Left colon (tissue), 2 donors: ENCODE measurements at regions not wholly inside any gene's neighbourhood (a gene's known extent, or its start where the extent isn't known, plus 50 kb on each side); places are given as distances from the start of the nearest gene placed in this dataset.
"Not testable (repeated sequence)": the region's sequence is repeated elsewhere in the genome, so short reads cannot be mapped to it uniquely, and the experiment has no call there.

Experiments
- ATAC-seq: fragments of 200-7000 bp; cut with Tn5 transposase; one replicate; pipeline ENCODE4 v1.9.1; 2020; ENCODE audit warnings: mild to moderate bottlenecking, moderate library complexity
- DNase-seq, 2 donors: peaks; one replicate each; pipeline ENCODE4 v3.0.0-alpha.2; 2020
- intact Hi-C, 2 donors: fragments of 100-400 bp; cut with DNase I in 1 of 2; cut with micrococcal nuclease in 1 of 2; formaldehyde crosslinking; loops; one replicate each; pipeline versions ENCODE4 v1.11.2 to v1.14.0; 2022; cut with DNase I, micrococcal nuclease
- donor health status: DM: no; HTN: no; CAD: no.
- donor health status: DM: yes; HTN: yes; CAD: no.

- intact Hi-C loops: no loop called here
- DNase-seq (no peak), ATAC-seq (no peak)
These were observed 270.8 kb upstream of the CDH5 start for GRCh38 chr16:66095676-66096075.

- ATAC-seq (no peak), DNase-seq (no peak)
These were observed 273.3 kb upstream of the CDH5 start for GRCh38 chr16:66093191-66093590.

GRCh38 chr16:66091471-66091891 is 275.0 kb upstream of the CDH5 start:
- intact Hi-C loops: no loop called here
- no peak for DNase-seq

More at GRCh38 chr16:66093191-66093590, 273.3 kb upstream of the CDH5 start:
- intact Hi-C loops: no loop called here

GRCh38 chr16:66088681-66089080 is 277.8 kb upstream of the CDH5 start:
- intact Hi-C loops: no loop called here
- ATAC-seq: no peak

More at GRCh38 chr16:66091471-66091891, 275.0 kb upstream of the CDH5 start:
- ATAC-seq: no peak

GRCh38 chr16:66087308-66087707 is 279.2 kb upstream of the CDH5 start:
- DNase-seq (no peak), ATAC-seq (no peak)
- intact Hi-C loops: no loop called here

More at GRCh38 chr16:66088681-66089080, 277.8 kb upstream of the CDH5 start:
- DNase-seq: no peak

GRCh38 chr16:66085651-66086050 is 280.8 kb upstream of the CDH5 start:
- DNase-seq (no peak), ATAC-seq (no peak)
- intact Hi-C loops: no loop called here

GRCh38 chr16:66084731-66085130 is 281.8 kb upstream of the CDH5 start:
- DNase-seq, ATAC-seq, intact Hi-C loops: not testable (repeated sequence)

GRCh38 chr16:66084306-66084705 is 282.2 kb upstream of the CDH5 start:
- intact Hi-C loops: no loop called here
- DNase-seq (no peak), ATAC-seq (no peak)

GRCh38 chr16:66083171-66083570 is 283.3 kb upstream of the CDH5 start:
- DNase-seq (no peak), ATAC-seq (no peak)
- intact Hi-C loops: no loop called here

GRCh38 chr16:66082424-66082823 is 284.1 kb upstream of the CDH5 start:
- ATAC-seq: no peak
- intact Hi-C loops: no loop called here
- DNase-seq: no peak

- ATAC-seq: no peak
- no peak for DNase-seq
- intact Hi-C loops: no loop called here
These were observed 284.6 kb upstream of the CDH5 start for GRCh38 chr16:66081775-66082366.

- intact Hi-C loops: no loop called here
- ATAC-seq (no peak), DNase-seq (no peak)
These were observed 286.7 kb upstream of the CDH5 start for GRCh38 chr16:66079671-66080334.

- DNase-seq (peak; percentile 40 to 66), ATAC-seq (no peak)
- intact Hi-C loops: no loop called here
These were observed 296.2 kb upstream of the CDH5 start for GRCh38 chr16:66070140-66070917.

- DNase-seq (no peak), ATAC-seq (no peak)
- intact Hi-C loops: no loop called here
These were observed 296.9 kb upstream of the CDH5 start for GRCh38 chr16:66069587-66069986.

GRCh38 chr16:66066404-66066803 is 300.1 kb upstream of the CDH5 start:
- DNase-seq (no peak), ATAC-seq (no peak)
- intact Hi-C loops: no loop called here

- intact Hi-C loops: no loop called here
These were observed 300.6 kb upstream of the CDH5 start for GRCh38 chr16:66065925-66066324.

GRCh38 chr16:66064801-66065530 is 301.5 kb upstream of the CDH5 start:
- intact Hi-C loops: no loop called here
- no peak for DNase-seq
- ATAC-seq: no peak

More at GRCh38 chr16:66065925-66066324, 300.6 kb upstream of the CDH5 start:
- no peak for ATAC-seq
- DNase-seq: no peak

GRCh38 chr16:66058832-66059231 is 307.7 kb upstream of the CDH5 start:
- intact Hi-C loops: no loop called here
- ATAC-seq (no peak), DNase-seq (no peak)

GRCh38 chr16:66058172-66058691 is 308.3 kb upstream of the CDH5 start:
- no peak for ATAC-seq
- DNase-seq: no peak
- intact Hi-C loops: no loop called here
